ENCODE measurements at regions not wholly inside any gene's neighbourhood (a gene's known extent, or its start where the extent isn't known, plus 50 kb on each side); places are given as distances from the start of the nearest gene placed in this dataset.

GRCh38 chr5:30267026-30267425 is 926.5 kb upstream of the CDH6 start:
- H4K8ac ChIP-seq (replicated peaks; ENCODE audit: insufficient read length, low read depth, low read length), result no peak overlapping the region
- no peak overlapping the region for H2BK20ac ChIP-seq (ENCODE audit: low read depth, low read length, poor library complexity, severe bottlenecking)
- Mint-ChIP-seq H3K4me3 (no peak overlapping the region), H3K9me3 (peaks cover 0 to 2% of the 10 kb centered on the region in 2 experiments; a peak in 1 of 5 replicates), H3K27ac (no peak overlapping the region), H3K36me3 (ENCODE audit: insufficient read depth in 1 of 3, low read depth in 3 of 3) (peaks cover 0 to 1% (median 0%) of the 10 kb centered on the region in 3 experiments; a peak in 1 of 7 replicates), H3K27me3 (ENCODE audit: low read depth) (no peaks in the 10 kb centered on the region), H3K4me1 (no peaks in the 10 kb centered on the region)
- no peak overlapping the region for H3K56ac ChIP-seq (ENCODE audit: insufficient read length, low read depth, low read length)
- H4K20me1 ChIP-seq (ENCODE audit: control insufficient read depth, insufficient read depth, insufficient read length), result no peaks in the 10 kb centered on the region
- H3K4ac ChIP-seq (ENCODE audit: low read depth, low read length), result no peak overlapping the region
- H2BK5ac ChIP-seq (ENCODE audit: insufficient read length, low read length), result no peak overlapping the region
- no peaks in the 10 kb centered on the region for H3K9me3 ChIP-seq (ENCODE audit: control insufficient read depth, low read depth, low read length)
- no peak overlapping the region for H2BK12ac ChIP-seq (ENCODE audit: insufficient read length, low read depth, low read length)
- no peak for DNase-seq
- H2AK5ac ChIP-seq (ENCODE audit: insufficient read length, low read length), result no peak overlapping the region
- TF ChIP-seq CTCF (conservative IDR thresholded peaks at IDR 0.05), result no peak
- no peak overlapping the region for H3K14ac ChIP-seq (ENCODE audit: insufficient read depth, low read length)
- H3K9ac ChIP-seq (ENCODE audit: extremely low read depth, insufficient read length, low read length), result no peak overlapping the region
- no peak overlapping the region for H4K91ac ChIP-seq (ENCODE audit: insufficient read length, low read depth, low read length)
- H3K27me3 ChIP-seq (ENCODE audit: insufficient read depth, low read length), result no peaks in the 10 kb centered on the region
- no peak overlapping the region for H3K4me2 ChIP-seq (ENCODE audit: insufficient read depth, insufficient read length, low read length)
- H3K79me2 ChIP-seq (ENCODE audit: insufficient read depth, low read length), result no peaks in the 10 kb centered on the region
- H3K23me2 ChIP-seq (ENCODE audit: insufficient read length, low read depth, low read length, poor library complexity, severe bottlenecking), result no peaks in the 10 kb centered on the region
- no peak overlapping the region for H4K5ac ChIP-seq (ENCODE audit: insufficient read length, low read depth, low read length)
- no peaks in the 10 kb centered on the region for H3K4me1 ChIP-seq (ENCODE audit: insufficient read depth, low read length)
- no peak overlapping the region for H2BK120ac ChIP-seq (ENCODE audit: low read depth, low read length, poor library complexity, severe bottlenecking)
- no peaks in the 10 kb centered on the region for H3K79me1 ChIP-seq (ENCODE audit: insufficient read depth, low read depth, low read length, poor library complexity, severe bottlenecking)
- no peak overlapping the region for H3K23ac ChIP-seq (ENCODE audit: insufficient read length, low read depth, low read length)
- no peak overlapping the region for H3T11ph ChIP-seq (ENCODE audit: low read length)
- H2BK15ac ChIP-seq (ENCODE audit: low read depth, low read length), result no peak overlapping the region
- H2AFZ ChIP-seq (ENCODE audit: low read length), result no peak overlapping the region
- no peak overlapping the region for H3K27ac ChIP-seq (ENCODE audit: insufficient read length, low read depth, low read length)
- no peak overlapping the region for H3K18ac ChIP-seq (ENCODE audit: insufficient read length, low read depth, low read length)

All from H9 (cell line).